Caco-2 (cell line): ENCODE measurements at regions not wholly inside any gene's neighbourhood (a gene's known extent, or its start where the extent isn't known, plus 50 kb on each side); places are given as distances from the start of the nearest gene placed in this dataset.

ENCODE experiments used
- BruUV-seq: library from RNA; stranded (reverse); fragments of 400-500 nt; replicated peaks from 2 replicates; lab custom pipeline; 2021; lab: Mats Ljungman, UMichigan
- CTCF ChIA-PET: fragments of 300-600 bp; sonication (Branson Sonifier 250); formaldehyde crosslinking; loops from one replicate; lab custom pipeline; 2022; ENCODE audit warnings: antibody characterized with exemption; lab: Charles Lee
- POLR2A ChIA-PET: fragments of 300-600 bp; sonication (Branson Sonifier 250); formaldehyde crosslinking; loops from one replicate; lab custom pipeline; 2022; ENCODE audit warnings: antibody characterized with exemption; lab: Charles Lee
- DNase-seq, 2 experiments: peaks; one replicate each; pipeline versions ENCODE4 v3.0.0 to v3.0.0-alpha.2; 2020 to 2022
- H3K27me3 ChIP-seq: replicated peaks from 2 replicates; pipeline ENCODE4 v1.6.0; 2011; ENCODE audit warnings: low read length; ENCODE audit not compliant: control insufficient read depth, insufficient read depth
- H3K36me3 ChIP-seq: 2 replicates; pipeline ENCODE4 v1.5.1; 2011; ENCODE audit warnings: low read length; ENCODE audit not compliant: control insufficient read depth, insufficient read depth
- H3K4me1 ChIP-seq: fragments of 250-450 bp; sonication (Bioruptor Pico); 2 replicates; pipeline ENCODE4 v1.5.1; 2020; ENCODE audit warnings: mild to moderate bottlenecking
- H3K4me3 ChIP-seq: 2 replicates; pipeline ENCODE4 v1.5.1; 2011; ENCODE audit warnings: low read depth, mild to moderate bottlenecking, control low read depth, low read length
- H3K9me3 ChIP-seq: fragments of 250-450 bp; sonication (Bioruptor Pico); 2 replicates; pipeline ENCODE4 v1.5.1; 2020; ENCODE audit warnings: mild to moderate bottlenecking, moderate library complexity
- H3K27ac Mint-ChIP-seq: one replicate; pipeline ENCODE4 v1.8.0; 2022; ENCODE audit warnings: mixed read lengths; ENCODE audit not compliant: unreplicated experiment
- H3K27me3 Mint-ChIP-seq: one replicate; pipeline ENCODE4 v1.8.0; 2022; ENCODE audit warnings: mixed read lengths; ENCODE audit not compliant: insufficient read depth, unreplicated experiment
- H3K36me3 Mint-ChIP-seq: one replicate; pipeline ENCODE4 v1.8.0; 2022; ENCODE audit warnings: mild to moderate bottlenecking, mixed read lengths; ENCODE audit not compliant: insufficient read depth, unreplicated experiment
- H3K4me1 Mint-ChIP-seq: one replicate; pipeline ENCODE4 v1.8.0; 2022; ENCODE audit warnings: low read depth, mixed read lengths; ENCODE audit not compliant: unreplicated experiment
- H3K4me3 Mint-ChIP-seq: one replicate; pipeline ENCODE4 v1.8.0; 2022; ENCODE audit warnings: mild to moderate bottlenecking, moderate library complexity, mixed read lengths; ENCODE audit not compliant: unreplicated experiment
- H3K9me3 Mint-ChIP-seq: one replicate; pipeline ENCODE4 v1.8.0; 2022; ENCODE audit warnings: mixed read lengths; ENCODE audit not compliant: unreplicated experiment
- intact Hi-C: fragments of 100-400 bp; cut with micrococcal nuclease; formaldehyde crosslinking; loops from one replicate; pipeline ENCODE4 v1.10.0; 2022; ENCODE audit not compliant: unreplicated experiment
- TF ChIP-seq, protein P1 (sequence below), 2 experiments: fragments of 200-600 bp in 1 of 2; IDR thresholded peaks; 1 replicate in 1 of 2; 2 replicates in 1 of 2; pipeline versions ENCODE4 v1.5.1 to v1.8.0; 2011 to 2022; ENCODE audit warnings: antibody characterized with exemption in 1 of 2, control low read depth in 1 of 2, inconsistent platforms in 1 of 2, low read depth in 1 of 2, low read length in 1 of 2, mild to moderate bottlenecking in 1 of 2, moderate library complexity in 1 of 2; ENCODE audit not compliant: insufficient read depth in 1 of 2, severe bottlenecking in 1 of 2, unreplicated experiment in 1 of 2

DNA sequence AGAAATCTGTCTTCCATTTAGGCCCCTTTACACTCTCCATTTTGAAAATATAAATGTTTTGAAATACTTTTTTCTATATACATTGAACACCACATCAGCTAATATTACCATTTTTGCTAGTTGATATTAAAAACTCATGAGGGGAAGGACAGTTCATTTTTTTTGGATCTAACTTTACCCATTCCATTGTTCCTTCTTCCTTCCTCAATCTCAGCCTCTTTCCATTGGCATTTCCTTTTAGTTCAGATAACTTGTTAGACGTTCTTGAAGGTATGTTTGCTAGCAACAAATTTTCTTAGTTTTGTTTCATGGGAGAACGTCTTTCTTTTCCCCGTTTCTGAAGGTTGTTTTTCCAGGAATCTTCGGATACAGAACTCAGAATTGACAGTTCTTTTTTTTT lies 759.0 kb downstream of the SOCS6 start:
- no peaks in the 10 kb centered on the region for H3K4me1 Mint-ChIP-seq
- TF ChIP-seq, protein P1, sequence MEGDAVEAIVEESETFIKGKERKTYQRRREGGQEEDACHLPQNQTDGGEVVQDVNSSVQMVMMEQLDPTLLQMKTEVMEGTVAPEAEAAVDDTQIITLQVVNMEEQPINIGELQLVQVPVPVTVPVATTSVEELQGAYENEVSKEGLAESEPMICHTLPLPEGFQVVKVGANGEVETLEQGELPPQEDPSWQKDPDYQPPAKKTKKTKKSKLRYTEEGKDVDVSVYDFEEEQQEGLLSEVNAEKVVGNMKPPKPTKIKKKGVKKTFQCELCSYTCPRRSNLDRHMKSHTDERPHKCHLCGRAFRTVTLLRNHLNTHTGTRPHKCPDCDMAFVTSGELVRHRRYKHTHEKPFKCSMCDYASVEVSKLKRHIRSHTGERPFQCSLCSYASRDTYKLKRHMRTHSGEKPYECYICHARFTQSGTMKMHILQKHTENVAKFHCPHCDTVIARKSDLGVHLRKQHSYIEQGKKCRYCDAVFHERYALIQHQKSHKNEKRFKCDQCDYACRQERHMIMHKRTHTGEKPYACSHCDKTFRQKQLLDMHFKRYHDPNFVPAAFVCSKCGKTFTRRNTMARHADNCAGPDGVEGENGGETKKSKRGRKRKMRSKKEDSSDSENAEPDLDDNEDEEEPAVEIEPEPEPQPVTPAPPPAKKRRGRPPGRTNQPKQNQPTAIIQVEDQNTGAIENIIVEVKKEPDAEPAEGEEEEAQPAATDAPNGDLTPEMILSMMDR (IDR thresholded peaks at IDR 0.05; ENCODE audit: insufficient read depth in 1 of 2, low read depth in 1 of 2, low read length in 1 of 2, severe bottlenecking in 1 of 2, unreplicated experiment in 1 of 2) = no peak
- H3K27me3 Mint-ChIP-seq = peaks cover 3% of the 10 kb centered on the region
- Histone ChIP-seq H3K27me3 (no peaks in the 10 kb centered on the region), H3K36me3 (no peaks in the 10 kb centered on the region), H3K9me3 (no peaks in the 10 kb centered on the region), H3K4me1 (no peaks in the 10 kb centered on the region), H3K4me3 (no peak overlapping the region)
- ChIA-PET POLR2A (no interaction called here), CTCF (no interaction called here)
- intact Hi-C loops = no loop called here
- no TSS peak for BruUV-seq
- no peaks in the 10 kb centered on the region for H3K36me3 Mint-ChIP-seq
- H3K9me3 Mint-ChIP-seq = no peaks in the 10 kb centered on the region
- no peak overlapping the region for H3K27ac Mint-ChIP-seq
- DNase-seq = no peak
- no peak overlapping the region for H3K4me3 Mint-ChIP-seq

DNA sequence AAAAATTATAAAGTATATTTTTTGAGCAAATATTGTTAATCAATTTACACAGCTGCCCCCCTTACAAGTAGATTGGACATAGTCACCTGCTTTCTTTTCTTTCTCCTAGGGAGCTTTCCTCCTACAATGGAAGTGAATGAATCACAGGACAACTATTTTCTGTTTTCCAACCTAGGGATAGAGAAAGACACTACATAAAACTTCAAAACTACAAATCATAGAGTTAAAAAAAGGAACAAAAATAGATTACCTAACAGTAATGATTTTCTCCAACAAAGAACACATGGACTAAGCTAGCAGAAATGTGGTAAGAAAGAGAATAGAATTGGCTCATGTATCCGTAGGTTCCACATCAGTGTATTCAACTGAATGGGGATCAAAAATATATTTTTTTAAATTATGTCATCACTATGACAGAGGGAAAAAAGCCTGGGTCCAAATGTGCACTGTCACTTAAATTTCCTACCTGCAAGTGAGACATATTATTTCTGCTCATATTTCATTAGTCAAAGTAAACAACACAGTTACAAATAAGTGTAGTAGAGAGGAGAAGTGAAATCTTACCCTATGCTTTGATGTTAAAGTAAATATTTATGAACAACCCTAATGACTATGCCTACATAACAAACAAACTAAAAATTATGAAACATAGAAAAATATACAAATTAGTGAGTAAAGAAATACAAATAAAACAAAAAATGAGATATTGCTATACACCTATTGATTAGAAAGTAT lies 756.7 kb downstream of the SOCS6 start:
- no peaks in the 10 kb centered on the region for H3K9me3 Mint-ChIP-seq
- no peak overlapping the region for H3K4me3 Mint-ChIP-seq
- no peaks in the 10 kb centered on the region for H3K36me3 ChIP-seq
- CTCF ChIA-PET = no interaction called here
- H3K4me3 ChIP-seq = no peak overlapping the region
- no peaks in the 10 kb centered on the region for H3K9me3 ChIP-seq
- H3K36me3 Mint-ChIP-seq = no peaks in the 10 kb centered on the region
- no peak for DNase-seq
- H3K4me1 ChIP-seq = no peaks in the 10 kb centered on the region
- H3K4me1 Mint-ChIP-seq = no peaks in the 10 kb centered on the region
- peaks cover 3% of the 10 kb centered on the region for H3K27me3 Mint-ChIP-seq
- TF ChIP-seq, protein P1 (IDR thresholded peaks at IDR 0.05; ENCODE audit: insufficient read depth in 1 of 2, low read depth in 1 of 2, low read length in 1 of 2, severe bottlenecking in 1 of 2, unreplicated experiment in 1 of 2) = no peak
- no TSS peak for BruUV-seq
- intact Hi-C loops = no loop called here
- no peaks in the 10 kb centered on the region for H3K27me3 ChIP-seq
- no peak overlapping the region for H3K27ac Mint-ChIP-seq
- POLR2A ChIA-PET = no interaction called here

DNA sequence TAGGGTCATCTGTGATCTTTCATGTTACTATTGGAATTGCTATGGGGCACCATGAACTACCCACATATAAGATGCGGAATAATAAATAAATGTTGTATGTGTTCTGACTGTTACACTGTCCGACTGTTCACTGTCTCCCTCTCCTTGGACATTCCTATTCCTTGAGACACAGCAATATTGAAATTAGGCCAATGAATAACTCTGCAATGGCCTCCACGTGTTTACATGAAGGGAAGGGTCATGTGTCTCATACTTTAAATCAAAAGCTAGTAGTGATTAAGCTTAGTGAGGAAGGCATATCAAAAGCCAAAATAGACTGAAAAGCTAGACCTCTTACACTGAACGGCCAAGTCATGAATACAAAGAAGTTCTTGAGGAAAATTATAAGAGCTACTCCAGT lies 751.3 kb downstream of the SOCS6 start:
- H3K27me3 ChIP-seq = no peaks in the 10 kb centered on the region
- intact Hi-C loops = no loop called here
- no peaks in the 10 kb centered on the region for H3K36me3 ChIP-seq
- H3K4me1 Mint-ChIP-seq = peaks cover 6% of the 10 kb centered on the region
- POLR2A ChIA-PET = no interaction called here
- H3K9me3 ChIP-seq = no peaks in the 10 kb centered on the region
- peaks cover 8% of the 10 kb centered on the region; the same call in 1 of the 2 replicates for H3K4me1 ChIP-seq
- H3K36me3 Mint-ChIP-seq = no peaks in the 10 kb centered on the region
- DNase-seq = no peak
- CTCF ChIA-PET = no interaction called here
- H3K9me3 Mint-ChIP-seq = no peaks in the 10 kb centered on the region
- TF ChIP-seq, protein P1 (IDR thresholded peaks at IDR 0.05; ENCODE audit: insufficient read depth in 1 of 2, low read depth in 1 of 2, low read length in 1 of 2, severe bottlenecking in 1 of 2, unreplicated experiment in 1 of 2) = no peak
- BruUV-seq = no TSS peak
- no peaks in the 10 kb centered on the region for H3K27me3 Mint-ChIP-seq
- H3K4me3 Mint-ChIP-seq = no peak overlapping the region
- H3K4me3 ChIP-seq = no peak overlapping the region
- H3K27ac Mint-ChIP-seq = no peak overlapping the region
